Epithelial cell of proximal tubule (primary cell): ENCODE measurements at regions not wholly inside any gene's neighbourhood (a gene's known extent, or its start where the extent isn't known, plus 50 kb on each side); places are given as distances from the start of the nearest gene placed in this dataset.

ENCODE experiments used
- DNase-seq: peaks from one replicate; pipeline ENCODE4 v3.0.0-alpha.2; 2011; ENCODE audit warnings: low read depth
- H3K4me3 ChIP-seq: 2 replicates; pipeline ENCODE4 v1.5.1; 2011; ENCODE audit warnings: low read depth, mild to moderate bottlenecking, low read length
- CTCF ChIP-seq: conservative IDR thresholded peaks from 2 replicates; pipeline ENCODE4 v1.5.1; 2012; ENCODE audit warnings: low read depth, mild to moderate bottlenecking, low read length

- no peak overlapping the region for H3K4me3 ChIP-seq
- no peak for DNase-seq
- TF ChIP-seq CTCF: no peak
These were observed 601.4 kb downstream of the ZEB2 start for GRCh38 chr2:143918465-143918989.

DNA sequence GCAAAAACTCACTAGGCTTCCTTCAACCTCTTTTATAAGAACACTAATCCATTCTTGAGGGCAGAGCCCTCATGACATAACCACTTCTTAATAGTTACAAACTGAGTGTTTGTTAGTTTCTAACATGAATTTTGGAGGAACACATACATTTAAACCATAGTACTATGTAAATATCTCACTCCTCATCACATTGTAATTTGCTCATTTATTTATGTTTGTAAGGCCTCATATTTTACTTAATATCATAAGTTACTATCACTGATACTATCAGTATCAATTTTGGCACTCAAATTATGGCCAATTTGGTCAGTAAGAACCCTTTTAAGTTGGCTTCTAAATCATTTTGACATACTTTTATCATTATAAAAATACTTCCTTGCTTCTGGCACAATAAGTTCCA is 603.1 kb downstream of the ZEB2 start:
- no peak for DNase-seq
- H3K4me3 ChIP-seq: no peak overlapping the region
- no peak for TF ChIP-seq CTCF

GRCh38 chr2:143909577-143910353 is 610.2 kb downstream of the ZEB2 start:
- H3K4me3 ChIP-seq: no peak overlapping the region
- DNase-seq: no peak
- TF ChIP-seq CTCF: no peak

DNA sequence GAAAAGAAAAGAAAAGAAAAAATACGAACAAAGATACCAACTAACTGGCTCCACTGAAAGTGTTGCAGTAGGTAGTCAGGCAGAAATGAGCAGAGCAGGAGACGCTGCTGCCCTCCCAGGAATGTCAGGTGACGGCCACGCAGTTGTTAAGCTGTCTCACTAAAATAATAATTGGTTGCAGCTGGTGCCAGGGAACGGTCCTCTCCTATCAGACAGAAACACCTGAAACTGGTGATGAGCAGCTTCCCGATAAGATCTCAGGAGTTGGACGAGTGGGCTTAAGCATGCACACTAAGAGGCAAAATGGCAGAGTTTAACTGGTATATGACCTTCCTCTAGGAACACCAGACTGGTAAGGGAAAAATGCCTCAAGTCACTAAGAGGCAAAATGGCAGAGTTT is 611.1 kb downstream of the ZEB2 start:
- TF ChIP-seq CTCF: no peak
- no peak for DNase-seq
- no peak overlapping the region for H3K4me3 ChIP-seq

DNA sequence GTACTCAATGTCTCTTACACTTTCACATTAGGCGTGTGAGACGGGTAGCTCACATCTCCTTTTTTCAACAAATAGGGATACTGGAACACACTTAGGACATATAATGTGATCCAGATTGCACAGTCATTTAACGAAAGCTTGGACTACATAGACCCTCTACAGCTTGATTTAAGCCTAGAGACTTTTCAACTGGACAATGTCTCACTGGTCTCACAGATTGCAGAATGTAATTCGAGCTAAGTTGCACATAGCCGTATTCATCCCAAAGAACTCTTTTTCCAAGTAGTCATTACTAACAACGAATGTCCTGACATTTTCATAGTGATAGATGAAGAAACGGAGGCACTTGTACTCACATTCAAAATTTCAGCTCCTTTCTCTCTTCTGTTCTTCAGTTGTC is 612.1 kb downstream of the ZEB2 start:
- no peak for DNase-seq
- no peak overlapping the region for H3K4me3 ChIP-seq
- TF ChIP-seq CTCF: no peak

DNA sequence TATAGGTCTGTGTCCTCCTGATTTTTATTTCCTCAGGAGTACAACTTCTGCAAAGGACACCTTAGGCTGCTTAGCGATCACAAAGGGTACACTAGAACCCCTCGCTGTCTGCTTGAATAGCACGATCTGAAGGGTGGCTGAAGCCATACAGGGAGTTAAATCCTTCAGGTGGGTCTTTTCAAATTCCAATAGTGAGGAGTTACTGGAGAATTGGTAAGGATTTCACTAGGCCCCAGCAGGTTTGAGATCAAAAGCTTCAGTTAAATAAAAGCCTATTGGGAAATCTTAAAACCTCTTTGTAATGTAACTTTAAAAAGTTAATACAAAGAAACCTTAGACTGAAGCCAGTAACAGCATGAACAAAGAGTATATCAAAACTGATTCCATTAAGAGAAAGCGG is 613.1 kb downstream of the ZEB2 start:
- no peak for DNase-seq
- TF ChIP-seq CTCF: no peak
- no peak overlapping the region for H3K4me3 ChIP-seq

DNA sequence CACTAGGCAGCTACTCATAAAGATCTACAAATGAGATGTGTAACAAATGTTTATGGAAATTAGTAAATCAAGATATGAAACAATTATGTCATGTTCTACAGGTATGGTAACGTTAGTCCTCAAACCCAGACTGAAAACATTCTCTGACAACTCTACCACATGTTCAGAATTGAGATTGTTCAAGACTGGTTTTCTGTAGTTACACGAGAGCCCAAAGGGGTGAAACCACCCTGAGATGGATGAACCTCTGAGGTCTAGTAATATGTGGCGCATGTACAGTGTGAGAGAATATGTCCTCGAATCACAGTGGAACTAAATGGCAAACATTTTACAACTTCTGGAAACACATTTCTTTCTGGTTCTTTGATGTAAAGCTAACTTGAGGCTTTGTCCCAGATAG is 614.3 kb downstream of the ZEB2 start:
- no peak overlapping the region for H3K4me3 ChIP-seq
- no peak for TF ChIP-seq CTCF

More for the DNA sequence above, 614.3 kb downstream of the ZEB2 start:
- no peak for DNase-seq
